Neural cell (in vitro differentiated cells): ENCODE measurements at regions not wholly inside any gene's neighbourhood (a gene's known extent, or its start where the extent isn't known, plus 50 kb on each side); places are given as distances from the start of the nearest gene placed in this dataset.

ENCODE experiments used
- H2AFZ ChIP-seq: fragments of 200-600, 300-800 bp; sonication (generic), shearing (Covaris generic); 2 replicates; pipeline ENCODE4 v1.6.0; 2014; ENCODE audit warnings: low read depth, mild to moderate bottlenecking, antibody characterized with exemption, low read length, moderate library complexity
- H3F3A ChIP-seq: fragments of 200-600 bp; shearing (Covaris generic); 2 replicates; pipeline ENCODE4 v1.6.1; 2016; ENCODE audit warnings: mild to moderate bottlenecking, moderate library complexity, mixed read lengths, antibody characterized with exemption, low read length; ENCODE audit not compliant: insufficient read depth, poor library complexity, severe bottlenecking
- H3K27ac ChIP-seq: fragments of 200-600, 300-800 bp; sonication (generic), shearing (Covaris generic); 2 replicates; pipeline ENCODE4 v1.5.1; 2014; ENCODE audit warnings: mild to moderate bottlenecking, low read length, moderate library complexity
- H3K27me3 ChIP-seq: fragments of 300-800, 200-600 bp; sonication (generic), shearing (Covaris generic); 2 replicates; pipeline ENCODE4 v1.6.0; 2014; ENCODE audit warnings: mild to moderate bottlenecking, low read depth, low read length, moderate library complexity; ENCODE audit not compliant: insufficient read depth
- H3K36me3 ChIP-seq: fragments of 300-800, 200-600 bp; sonication (generic), shearing (Covaris generic); 2 replicates; pipeline ENCODE4 v1.5.1; 2014; ENCODE audit warnings: mild to moderate bottlenecking, antibody characterized with exemption, low read length, moderate library complexity; ENCODE audit not compliant: insufficient read depth
- H3K4me2 ChIP-seq: fragments of 300-800, 200-600 bp; sonication (generic), shearing (Covaris generic); 2 replicates; pipeline ENCODE4 v1.6.0; 2014; ENCODE audit warnings: mild to moderate bottlenecking, low read length
- H3K4me3 ChIP-seq: fragments of 300-800, 200-600 bp; sonication (generic), shearing (Covaris generic); 2 replicates; pipeline ENCODE4 v1.5.1; 2014; ENCODE audit warnings: mild to moderate bottlenecking, low read length, moderate library complexity
- H3K79me2 ChIP-seq: fragments of 200-600 bp; shearing (Covaris generic); replicated peaks from 2 replicates; pipeline ENCODE4 v1.6.0; 2014; ENCODE audit warnings: mild to moderate bottlenecking, low read length, moderate library complexity; ENCODE audit not compliant: insufficient read depth
- H3K9ac ChIP-seq: fragments of 300-800, 200-600 bp; sonication (generic), shearing (Covaris generic); 2 replicates; pipeline ENCODE4 v1.6.1; 2016; ENCODE audit warnings: mild to moderate bottlenecking, low read length, mixed read lengths
- H3K9me2 ChIP-seq: fragments of 200-600 bp; shearing (Covaris generic); 2 replicates; pipeline ENCODE4 v1.6.1; 2016; ENCODE audit warnings: mild to moderate bottlenecking, low read length, mixed read lengths; ENCODE audit not compliant: insufficient read depth
- H3K9me3 ChIP-seq: fragments of 200-600, 300-800 bp; sonication (generic), shearing (Covaris generic); 2 replicates; pipeline ENCODE4 v1.6.1; 2016; ENCODE audit warnings: mild to moderate bottlenecking, mixed run types, low read length, moderate library complexity, mixed read lengths
- H4K20me1 ChIP-seq: fragments of 200-600 bp; shearing (Covaris generic); 2 replicates; pipeline ENCODE4 v1.6.1; 2016; ENCODE audit warnings: mild to moderate bottlenecking, mixed run types; ENCODE audit not compliant: insufficient read depth
- CTCF ChIP-seq: fragments of 450-650 bp; IDR thresholded peaks from 2 replicates; pipeline ENCODE4 v1.5.1; 2014; ENCODE audit warnings: antibody characterized with exemption, mild to moderate bottlenecking, moderate library complexity; ENCODE audit not compliant: poor library complexity, severe bottlenecking
- EP300 ChIP-seq: fragments of 450-650 bp; conservative IDR thresholded peaks from 2 replicates; pipeline ENCODE4 v1.6.1; 2014; ENCODE audit warnings: antibody characterized with exemption, mild to moderate bottlenecking, moderate library complexity; ENCODE audit not compliant: poor library complexity, severe bottlenecking
- EZH2 ChIP-seq: fragments of 200-600, 300-800 bp; shearing (Covaris generic), sonication (generic); IDR thresholded peaks from 2 replicates; pipeline ENCODE4 v1.6.1; 2014; ENCODE audit warnings: antibody characterized with exemption, low read length, borderline replicate concordance, mild to moderate bottlenecking; ENCODE audit not compliant: insufficient read depth, poor library complexity, severe bottlenecking
- MXI1 ChIP-seq: fragments of 450-650 bp; conservative IDR thresholded peaks from 2 replicates; pipeline ENCODE4 v1.6.1; 2014; ENCODE audit warnings: antibody characterized with exemption, mild to moderate bottlenecking; ENCODE audit not compliant: poor library complexity, severe bottlenecking
- POLR2AphosphoS5 ChIP-seq: IDR thresholded peaks from 2 replicates; pipeline ENCODE4 v1.6.1; 2012
- RAD21 ChIP-seq: fragments of 450-650 bp; conservative IDR thresholded peaks from 2 replicates; pipeline ENCODE4 v1.6.1; 2014; ENCODE audit warnings: antibody characterized with exemption, mild to moderate bottlenecking, moderate library complexity
- SMC3 ChIP-seq: fragments of 450-650 bp; conservative IDR thresholded peaks from 2 replicates; pipeline ENCODE4 v1.6.1; 2014; ENCODE audit warnings: antibody characterized with exemption, mild to moderate bottlenecking, moderate library complexity; ENCODE audit not compliant: poor library complexity
- TAF1 ChIP-seq: IDR thresholded peaks from 2 replicates; pipeline ENCODE4 v1.6.1; 2012; ENCODE audit warnings: low read depth
- TF ChIP-seq, protein P1 (sequence below): IDR thresholded peaks from 2 replicates; pipeline ENCODE4 v1.6.1; 2012; ENCODE audit warnings: borderline replicate concordance

GRCh38 chr4:28555866-28556265 lies 1695.2 kb downstream of the STIM2 start:
- H4K20me1 ChIP-seq, result no peaks in the 10 kb centered on the region
- H3K36me3 ChIP-seq, result no peaks in the 10 kb centered on the region
- H3K4me3 ChIP-seq, result no peak overlapping the region
- no peak overlapping the region for H3K27ac ChIP-seq
- no peak overlapping the region for H3K9ac ChIP-seq
- H2AFZ ChIP-seq, result no peak overlapping the region
- no peak overlapping the region for H3K4me2 ChIP-seq
- H3K9me2 ChIP-seq, result no peaks in the 10 kb centered on the region
- no peak for TF ChIP-seq SMC3
- TF ChIP-seq POLR2AphosphoS5, result no peak
- TF ChIP-seq, protein P1, sequence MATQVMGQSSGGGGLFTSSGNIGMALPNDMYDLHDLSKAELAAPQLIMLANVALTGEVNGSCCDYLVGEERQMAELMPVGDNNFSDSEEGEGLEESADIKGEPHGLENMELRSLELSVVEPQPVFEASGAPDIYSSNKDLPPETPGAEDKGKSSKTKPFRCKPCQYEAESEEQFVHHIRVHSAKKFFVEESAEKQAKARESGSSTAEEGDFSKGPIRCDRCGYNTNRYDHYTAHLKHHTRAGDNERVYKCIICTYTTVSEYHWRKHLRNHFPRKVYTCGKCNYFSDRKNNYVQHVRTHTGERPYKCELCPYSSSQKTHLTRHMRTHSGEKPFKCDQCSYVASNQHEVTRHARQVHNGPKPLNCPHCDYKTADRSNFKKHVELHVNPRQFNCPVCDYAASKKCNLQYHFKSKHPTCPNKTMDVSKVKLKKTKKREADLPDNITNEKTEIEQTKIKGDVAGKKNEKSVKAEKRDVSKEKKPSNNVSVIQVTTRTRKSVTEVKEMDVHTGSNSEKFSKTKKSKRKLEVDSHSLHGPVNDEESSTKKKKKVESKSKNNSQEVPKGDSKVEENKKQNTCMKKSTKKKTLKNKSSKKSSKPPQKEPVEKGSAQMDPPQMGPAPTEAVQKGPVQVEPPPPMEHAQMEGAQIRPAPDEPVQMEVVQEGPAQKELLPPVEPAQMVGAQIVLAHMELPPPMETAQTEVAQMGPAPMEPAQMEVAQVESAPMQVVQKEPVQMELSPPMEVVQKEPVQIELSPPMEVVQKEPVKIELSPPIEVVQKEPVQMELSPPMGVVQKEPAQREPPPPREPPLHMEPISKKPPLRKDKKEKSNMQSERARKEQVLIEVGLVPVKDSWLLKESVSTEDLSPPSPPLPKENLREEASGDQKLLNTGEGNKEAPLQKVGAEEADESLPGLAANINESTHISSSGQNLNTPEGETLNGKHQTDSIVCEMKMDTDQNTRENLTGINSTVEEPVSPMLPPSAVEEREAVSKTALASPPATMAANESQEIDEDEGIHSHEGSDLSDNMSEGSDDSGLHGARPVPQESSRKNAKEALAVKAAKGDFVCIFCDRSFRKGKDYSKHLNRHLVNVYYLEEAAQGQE, result no peak
- no peak for TF ChIP-seq RAD21
- TF ChIP-seq CTCF, result no peak
- TF ChIP-seq MXI1, result no peak
- no peak for TF ChIP-seq TAF1
- TF ChIP-seq EZH2, result no peak
- TF ChIP-seq EP300, result no peak
- no peaks in the 10 kb centered on the region for H3K9me3 ChIP-seq
- H3F3A ChIP-seq, result no peaks in the 10 kb centered on the region
- no peaks in the 10 kb centered on the region for H3K27me3 ChIP-seq
- H3K79me2 ChIP-seq, result no peaks in the 10 kb centered on the region

GRCh38 chr4:28557755-28558154 lies 1697.1 kb downstream of the STIM2 start:
- TF ChIP-seq TAF1 (no peak), SMC3 (no peak), EP300 (no peak), RAD21 (no peak), POLR2AphosphoS5 (no peak), CTCF (no peak), MXI1 (no peak)
- H2AFZ ChIP-seq, result no peak overlapping the region
- no peaks in the 10 kb centered on the region for H3F3A ChIP-seq
- no peaks in the 10 kb centered on the region for H3K27me3 ChIP-seq
- no peak overlapping the region for H3K4me3 ChIP-seq
- H3K79me2 ChIP-seq, result no peaks in the 10 kb centered on the region
- no peaks in the 10 kb centered on the region for H3K36me3 ChIP-seq
- no peak overlapping the region for H3K27ac ChIP-seq
- H3K9ac ChIP-seq, result no peak overlapping the region
- no peaks in the 10 kb centered on the region for H3K9me2 ChIP-seq
- H3K4me2 ChIP-seq, result no peak overlapping the region
- no peaks in the 10 kb centered on the region for H3K9me3 ChIP-seq
- H4K20me1 ChIP-seq, result no peaks in the 10 kb centered on the region
